ENCODE measurements at regions not wholly inside any gene's neighbourhood (a gene's known extent, or its start where the extent isn't known, plus 50 kb on each side); places are given as distances from the start of the nearest gene placed in this dataset.

GRCh38 chr4:100746141-100746739 lies 228.4 kb upstream of the EMCN start:
- FAIRE-seq, result no peak
- TF ChIP-seq POLR2AphosphoS5 (IDR thresholded peaks at IDR 0.05; ENCODE audit: low read depth, low read length), result no peak
- TF ChIP-seq TAF1 (IDR thresholded peaks at IDR 0.05; ENCODE audit: borderline replicate concordance, low read depth, low read length), result no peak
- no peak for TF ChIP-seq POLR2A (IDR thresholded peaks at IDR 0.05; ENCODE audit: low read depth, low read length)

GRCh38 chr4:100742045-100742444 lies 224.2 kb upstream of the EMCN start:
- no peak for DNase-seq (ENCODE audit: insufficient read length)
- FAIRE-seq, result no peak
- TF ChIP-seq POLR2AphosphoS5 (IDR thresholded peaks at IDR 0.05; ENCODE audit: low read depth, low read length) (no peak), TAF1 (IDR thresholded peaks at IDR 0.05; ENCODE audit: borderline replicate concordance, low read depth, low read length) (no peak), POLR2A (IDR thresholded peaks at IDR 0.05; ENCODE audit: low read depth, low read length) (no peak)

More at GRCh38 chr4:100746141-100746739, 228.4 kb upstream of the EMCN start:
- DNase-seq (ENCODE audit: insufficient read length), result no peak

- no peak for TF ChIP-seq POLR2AphosphoS5 (IDR thresholded peaks at IDR 0.05; ENCODE audit: low read depth, low read length)
- no peak for TF ChIP-seq TAF1 (IDR thresholded peaks at IDR 0.05; ENCODE audit: borderline replicate concordance, low read depth, low read length)
- TF ChIP-seq POLR2A (IDR thresholded peaks at IDR 0.05; ENCODE audit: low read depth, low read length), result no peak
- DNase-seq (ENCODE audit: insufficient read length) (no peak), FAIRE-seq (no peak)
Observed at GRCh38 chr4:100739426-100739825, 221.6 kb upstream of the EMCN start.

- no peak for FAIRE-seq
Observed at GRCh38 chr4:100738196-100739165, 220.7 kb upstream of the EMCN start.

GRCh38 chr4:100736641-100737451 lies 219.0 kb upstream of the EMCN start:
- no peak for DNase-seq (ENCODE audit: insufficient read length)
- TF ChIP-seq POLR2A (IDR thresholded peaks at IDR 0.05; ENCODE audit: low read depth, low read length) (no peak), TAF1 (IDR thresholded peaks at IDR 0.05; ENCODE audit: borderline replicate concordance, low read depth, low read length) (no peak), POLR2AphosphoS5 (IDR thresholded peaks at IDR 0.05; ENCODE audit: low read depth, low read length) (no peak)
- no peak for FAIRE-seq

More at GRCh38 chr4:100738196-100739165, 220.7 kb upstream of the EMCN start:
- no peak for DNase-seq (ENCODE audit: insufficient read length)
- TF ChIP-seq POLR2AphosphoS5 (IDR thresholded peaks at IDR 0.05; ENCODE audit: low read depth, low read length), result no peak
- TF ChIP-seq TAF1 (IDR thresholded peaks at IDR 0.05; ENCODE audit: borderline replicate concordance, low read depth, low read length), result no peak
- no peak for TF ChIP-seq POLR2A (IDR thresholded peaks at IDR 0.05; ENCODE audit: low read depth, low read length)

GRCh38 chr4:100728861-100729260 lies 211.0 kb upstream of the EMCN start:
- FAIRE-seq, result no peak
- DNase-seq (ENCODE audit: insufficient read length), result no peak
- no peak for TF ChIP-seq POLR2A (IDR thresholded peaks at IDR 0.05; ENCODE audit: low read depth, low read length)
- no peak for TF ChIP-seq POLR2AphosphoS5 (IDR thresholded peaks at IDR 0.05; ENCODE audit: low read depth, low read length)
- TF ChIP-seq TAF1 (IDR thresholded peaks at IDR 0.05; ENCODE audit: borderline replicate concordance, low read depth, low read length), result no peak

GRCh38 chr4:100722866-100723459 lies 205.1 kb upstream of the EMCN start:
- no peak for DNase-seq (ENCODE audit: insufficient read length)
- no peak for TF ChIP-seq POLR2A (IDR thresholded peaks at IDR 0.05; ENCODE audit: low read depth, low read length)
- no peak for TF ChIP-seq POLR2AphosphoS5 (IDR thresholded peaks at IDR 0.05; ENCODE audit: low read depth, low read length)
- TF ChIP-seq TAF1 (IDR thresholded peaks at IDR 0.05; ENCODE audit: borderline replicate concordance, low read depth, low read length), result no peak
- no peak for FAIRE-seq

GRCh38 chr4:100722133-100722532 lies 204.3 kb upstream of the EMCN start:
- FAIRE-seq (no peak), DNase-seq (ENCODE audit: insufficient read length) (no peak)
- no peak for TF ChIP-seq POLR2A (IDR thresholded peaks at IDR 0.05; ENCODE audit: low read depth, low read length)
- no peak for TF ChIP-seq TAF1 (IDR thresholded peaks at IDR 0.05; ENCODE audit: borderline replicate concordance, low read depth, low read length)
- no peak for TF ChIP-seq POLR2AphosphoS5 (IDR thresholded peaks at IDR 0.05; ENCODE audit: low read depth, low read length)

- no peak for FAIRE-seq
- DNase-seq (ENCODE audit: insufficient read length), result no peak
- TF ChIP-seq POLR2AphosphoS5 (IDR thresholded peaks at IDR 0.05; ENCODE audit: low read depth, low read length) (no peak), TAF1 (IDR thresholded peaks at IDR 0.05; ENCODE audit: borderline replicate concordance, low read depth, low read length) (no peak), POLR2A (IDR thresholded peaks at IDR 0.05; ENCODE audit: low read depth, low read length) (no peak)
Observed at GRCh38 chr4:100721490-100721889, 203.7 kb upstream of the EMCN start.

- TF ChIP-seq POLR2A (IDR thresholded peaks at IDR 0.05; ENCODE audit: low read depth, low read length), result no peak
- no peak for TF ChIP-seq POLR2AphosphoS5 (IDR thresholded peaks at IDR 0.05; ENCODE audit: low read depth, low read length)
- TF ChIP-seq TAF1 (IDR thresholded peaks at IDR 0.05; ENCODE audit: borderline replicate concordance, low read depth, low read length), result no peak
- FAIRE-seq (peak; percentile 38), DNase-seq (ENCODE audit: insufficient read length) (no peak)
Observed at GRCh38 chr4:100721077-100721476, 203.3 kb upstream of the EMCN start.

GRCh38 chr4:100716416-100716815 lies 198.6 kb upstream of the EMCN start:
- no peak for TF ChIP-seq POLR2A (IDR thresholded peaks at IDR 0.05; ENCODE audit: low read depth, low read length)
- no peak for TF ChIP-seq POLR2AphosphoS5 (IDR thresholded peaks at IDR 0.05; ENCODE audit: low read depth, low read length)
- no peak for TF ChIP-seq TAF1 (IDR thresholded peaks at IDR 0.05; ENCODE audit: borderline replicate concordance, low read depth, low read length)
- FAIRE-seq (no peak), DNase-seq (ENCODE audit: insufficient read length) (no peak)

All from GM12892 (cell line).